Omental fat pad (tissue), 3 donors: ENCODE measurements at regions not wholly inside any gene's neighbourhood (a gene's known extent, or its start where the extent isn't known, plus 50 kb on each side); places are given as distances from the start of the nearest gene placed in this dataset.

Experiments
- ATAC-seq: fragments of 150-250 bp; one replicate; pipeline ENCODE4 v1.9.1; 2016; ENCODE audit warnings: mild to moderate bottlenecking, moderate library complexity; ENCODE audit not compliant: low FRiP score
- DNase-seq: peaks from one replicate; pipeline ENCODE4 v3.0.0-alpha.2; 2019; ENCODE audit warnings: low spot score
- TF ChIP-seq, protein P1 (sequence below), 3 donors: fragments of 450-650 bp; IDR thresholded peaks; one replicate each; pipeline ENCODE4 v1.5.1; 2016 to 2017; ENCODE audit warnings: antibody characterized with exemption in 3 of 3, mild to moderate bottlenecking in 3 of 3, moderate library complexity in 2 of 3

DNA sequence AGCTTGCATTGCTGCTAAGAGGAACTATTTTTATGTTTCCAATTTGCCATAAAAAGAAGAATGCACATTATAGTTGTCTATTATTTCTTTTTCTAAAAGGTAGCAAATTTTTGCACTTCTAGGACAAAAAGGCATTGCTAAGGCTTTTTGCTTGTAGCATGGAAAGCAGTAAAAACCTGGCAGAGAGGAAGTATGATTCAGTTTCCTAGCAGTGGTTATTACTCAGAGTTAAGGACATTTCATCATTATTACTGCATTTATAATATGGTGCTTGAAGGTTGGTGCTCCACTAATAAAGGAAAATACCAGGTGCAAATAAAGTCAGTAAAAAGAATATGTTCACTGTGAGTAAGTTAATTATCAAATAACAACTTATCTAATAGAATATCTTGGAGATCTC is 179.8 kb upstream of the PLPPR1 start:
- DNase-seq (no peak), ATAC-seq (no peak)
- TF ChIP-seq, protein P1, sequence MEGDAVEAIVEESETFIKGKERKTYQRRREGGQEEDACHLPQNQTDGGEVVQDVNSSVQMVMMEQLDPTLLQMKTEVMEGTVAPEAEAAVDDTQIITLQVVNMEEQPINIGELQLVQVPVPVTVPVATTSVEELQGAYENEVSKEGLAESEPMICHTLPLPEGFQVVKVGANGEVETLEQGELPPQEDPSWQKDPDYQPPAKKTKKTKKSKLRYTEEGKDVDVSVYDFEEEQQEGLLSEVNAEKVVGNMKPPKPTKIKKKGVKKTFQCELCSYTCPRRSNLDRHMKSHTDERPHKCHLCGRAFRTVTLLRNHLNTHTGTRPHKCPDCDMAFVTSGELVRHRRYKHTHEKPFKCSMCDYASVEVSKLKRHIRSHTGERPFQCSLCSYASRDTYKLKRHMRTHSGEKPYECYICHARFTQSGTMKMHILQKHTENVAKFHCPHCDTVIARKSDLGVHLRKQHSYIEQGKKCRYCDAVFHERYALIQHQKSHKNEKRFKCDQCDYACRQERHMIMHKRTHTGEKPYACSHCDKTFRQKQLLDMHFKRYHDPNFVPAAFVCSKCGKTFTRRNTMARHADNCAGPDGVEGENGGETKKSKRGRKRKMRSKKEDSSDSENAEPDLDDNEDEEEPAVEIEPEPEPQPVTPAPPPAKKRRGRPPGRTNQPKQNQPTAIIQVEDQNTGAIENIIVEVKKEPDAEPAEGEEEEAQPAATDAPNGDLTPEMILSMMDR (IDR thresholded peaks at IDR 0.05), result no peak

DNA sequence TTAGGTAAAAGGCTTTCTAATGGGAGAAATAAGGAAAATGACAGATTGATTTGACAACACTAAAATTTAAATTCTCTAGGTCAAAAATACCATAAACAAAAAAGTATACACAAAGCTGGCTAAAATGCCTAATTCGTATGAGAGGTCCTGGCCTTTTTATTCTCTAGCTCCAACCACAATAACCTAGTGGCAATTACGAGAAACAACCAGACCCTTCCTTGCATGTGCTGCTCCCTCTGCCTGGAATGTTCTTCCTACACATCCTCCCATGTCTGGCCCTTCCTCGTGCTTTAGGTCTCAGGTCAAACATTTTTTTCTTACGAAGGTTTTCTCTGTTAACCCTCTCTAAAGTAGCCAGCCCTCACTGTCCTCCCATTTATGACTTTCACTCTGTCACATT is 176.4 kb upstream of the PLPPR1 start:
- DNase-seq (no peak), ATAC-seq (no peak)
- TF ChIP-seq, protein P1 (IDR thresholded peaks at IDR 0.05), result no peak

DNA sequence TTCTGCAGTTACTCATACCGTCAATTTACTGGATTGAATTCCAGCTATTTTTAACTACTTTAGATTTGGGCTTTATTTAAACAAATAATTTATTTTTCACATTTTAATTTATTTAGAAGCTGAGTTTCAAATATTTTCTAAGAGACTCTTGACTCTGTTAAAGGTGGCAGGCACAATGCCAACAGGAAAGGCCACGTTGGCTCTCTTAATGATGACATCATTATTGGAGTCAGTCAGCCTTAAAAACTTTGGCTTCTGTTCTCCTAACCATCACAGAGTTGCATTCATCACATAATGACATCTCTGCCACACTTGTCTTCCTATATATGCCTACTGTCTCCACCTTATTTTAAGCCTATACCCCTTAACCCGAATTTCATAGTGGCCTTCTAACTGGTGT is 172.3 kb upstream of the PLPPR1 start:
- ATAC-seq, result no peak
- TF ChIP-seq, protein P1 (IDR thresholded peaks at IDR 0.05), result no peak
- no peak for DNase-seq

DNA sequence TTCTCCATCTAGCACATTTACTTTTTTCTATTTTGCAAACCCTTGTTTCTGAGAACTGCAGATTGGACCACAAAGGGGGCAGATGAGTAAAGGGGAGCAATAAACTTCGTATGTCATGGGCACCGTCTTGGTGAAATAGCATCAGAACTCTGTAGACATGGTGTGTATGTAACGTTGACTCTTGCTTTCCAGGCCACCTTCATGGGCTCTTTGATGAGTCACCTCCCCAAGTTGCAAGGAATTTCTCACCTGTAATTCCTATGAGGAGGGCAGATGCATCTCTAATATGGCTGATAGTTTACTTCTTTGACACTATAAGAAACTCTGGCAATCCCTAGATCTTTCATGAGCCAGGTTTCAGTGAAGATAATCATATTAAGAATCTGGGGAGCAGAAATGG is 163.4 kb upstream of the PLPPR1 start:
- TF ChIP-seq, protein P1 (IDR thresholded peaks at IDR 0.05), result no peak
- ATAC-seq (no peak), DNase-seq (no peak)

DNA sequence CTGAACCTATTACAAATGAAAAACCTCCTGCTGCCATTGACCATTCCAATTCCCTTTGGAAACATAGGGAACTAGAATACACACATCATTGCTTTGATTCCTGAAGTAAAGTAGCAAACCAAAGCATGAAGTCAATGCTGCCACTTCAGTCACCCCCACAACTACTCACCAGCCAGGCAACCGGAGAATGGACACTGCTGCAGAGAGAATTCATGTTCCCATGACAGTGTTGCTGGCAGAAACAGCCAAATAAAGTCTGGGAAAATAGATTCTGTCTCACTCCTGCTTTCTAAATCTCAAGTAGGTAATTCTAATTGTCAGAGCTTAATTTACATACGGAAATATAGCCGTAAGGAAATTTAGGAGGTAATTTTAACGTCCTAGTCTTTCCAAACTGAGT is 162.9 kb upstream of the PLPPR1 start:
- ATAC-seq, result no peak
- DNase-seq, result no peak
- TF ChIP-seq, protein P1 (IDR thresholded peaks at IDR 0.05), result no peak

DNA sequence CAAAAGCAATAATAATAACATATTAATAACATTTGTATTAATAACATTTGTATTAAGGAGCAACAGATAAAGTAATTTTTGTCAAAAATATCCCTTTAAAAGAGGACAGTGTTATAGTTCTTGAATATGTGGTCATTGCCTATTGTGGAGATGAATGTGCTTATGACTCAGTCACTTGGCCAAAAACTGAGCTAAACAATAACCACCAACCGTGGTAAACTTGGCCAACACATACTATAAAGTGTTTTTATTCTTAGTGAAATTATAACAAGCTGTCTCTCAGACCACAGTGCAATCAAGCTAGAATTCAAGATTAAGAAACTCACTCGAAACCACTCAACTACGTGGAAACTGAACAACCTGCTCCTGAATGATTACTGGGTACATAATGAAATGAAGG is 159.2 kb upstream of the PLPPR1 start:
- TF ChIP-seq, protein P1 (IDR thresholded peaks at IDR 0.05), result no peak
- ATAC-seq, result no peak
- no peak for DNase-seq

DNA sequence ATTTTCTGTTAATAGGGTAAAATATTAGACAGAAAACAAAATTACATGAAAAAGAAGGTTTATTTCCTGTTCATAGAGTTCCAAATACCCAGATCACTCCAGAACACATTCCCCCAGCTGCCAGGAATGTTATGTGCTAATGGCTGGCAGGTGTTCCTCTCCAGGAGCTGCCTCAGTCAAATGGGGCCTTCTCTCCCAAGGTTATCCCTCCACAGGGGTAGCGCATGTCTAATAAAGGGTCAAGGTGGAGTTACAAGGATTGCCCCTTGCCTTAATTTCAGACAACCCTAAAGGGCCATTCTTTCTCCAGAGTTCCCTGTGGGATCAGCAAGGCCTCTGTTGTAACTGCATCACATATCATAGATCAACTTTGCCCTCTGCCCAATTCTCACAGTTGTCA is 148.6 kb upstream of the PLPPR1 start:
- TF ChIP-seq, protein P1 (IDR thresholded peaks at IDR 0.05), result no peak
- no peak for DNase-seq
- ATAC-seq, result no peak
